Osteocyte (in vitro differentiated cells): ENCODE measurements at regions not wholly inside any gene's neighbourhood (a gene's known extent, or its start where the extent isn't known, plus 50 kb on each side); places are given as distances from the start of the nearest gene placed in this dataset.

Experiments
- DNase-seq: peaks from one replicate; pipeline ENCODE4 v3.0.0; 2021; ENCODE audit warnings: mixed read lengths; ENCODE audit not compliant: unreplicated experiment; ENCODE audit errors: extremely low spot score
- H3K27ac Mint-ChIP-seq: one replicate; pipeline ENCODE4 v1.8.0; 2021; ENCODE audit warnings: mild to moderate bottlenecking, mixed read lengths; ENCODE audit not compliant: unreplicated experiment
- H3K27me3 Mint-ChIP-seq: one replicate; pipeline ENCODE4 v1.8.0; 2021; ENCODE audit warnings: mixed read lengths; ENCODE audit not compliant: unreplicated experiment
- H3K36me3 Mint-ChIP-seq: one replicate; pipeline ENCODE4 v1.8.0; 2021; ENCODE audit warnings: mixed read lengths; ENCODE audit not compliant: unreplicated experiment
- H3K4me1 Mint-ChIP-seq: one replicate; pipeline ENCODE4 v1.8.0; 2021; ENCODE audit warnings: mixed read lengths; ENCODE audit not compliant: unreplicated experiment
- H3K4me3 Mint-ChIP-seq: one replicate; pipeline ENCODE4 v1.8.0; 2021; ENCODE audit warnings: mild to moderate bottlenecking, moderate library complexity, mixed read lengths; ENCODE audit not compliant: unreplicated experiment
- H3K9me3 Mint-ChIP-seq: one replicate; pipeline ENCODE4 v1.8.0; 2021; ENCODE audit warnings: mixed read lengths; ENCODE audit not compliant: unreplicated experiment
- TF ChIP-seq, protein P1 (sequence below): fragments of 200-600 bp; sonication (generic); IDR thresholded peaks from 2 replicates; pipeline ENCODE4 v1.5.0; 2021; ENCODE audit warnings: antibody characterized with exemption, mild to moderate bottlenecking, moderate library complexity

DNA sequence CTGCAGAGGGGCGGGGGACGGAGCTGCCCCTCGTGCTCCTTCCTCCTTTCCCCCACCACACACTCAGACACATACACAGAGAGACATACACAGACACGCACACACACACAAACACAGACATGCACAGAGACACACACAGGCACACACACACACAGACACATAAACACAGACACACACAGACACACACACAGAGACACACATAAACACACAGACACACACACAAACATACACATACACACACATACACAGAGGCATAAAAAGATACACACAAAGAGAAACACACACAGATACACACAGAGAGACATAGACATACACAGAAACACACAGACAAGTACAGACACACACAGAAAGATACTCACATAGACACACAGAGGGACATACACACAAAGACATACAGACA is 136.0 kb downstream of the UQCRFS1 start:
- H3K36me3 Mint-ChIP-seq, result no peaks in the 10 kb centered on the region
- TF ChIP-seq, protein P1, sequence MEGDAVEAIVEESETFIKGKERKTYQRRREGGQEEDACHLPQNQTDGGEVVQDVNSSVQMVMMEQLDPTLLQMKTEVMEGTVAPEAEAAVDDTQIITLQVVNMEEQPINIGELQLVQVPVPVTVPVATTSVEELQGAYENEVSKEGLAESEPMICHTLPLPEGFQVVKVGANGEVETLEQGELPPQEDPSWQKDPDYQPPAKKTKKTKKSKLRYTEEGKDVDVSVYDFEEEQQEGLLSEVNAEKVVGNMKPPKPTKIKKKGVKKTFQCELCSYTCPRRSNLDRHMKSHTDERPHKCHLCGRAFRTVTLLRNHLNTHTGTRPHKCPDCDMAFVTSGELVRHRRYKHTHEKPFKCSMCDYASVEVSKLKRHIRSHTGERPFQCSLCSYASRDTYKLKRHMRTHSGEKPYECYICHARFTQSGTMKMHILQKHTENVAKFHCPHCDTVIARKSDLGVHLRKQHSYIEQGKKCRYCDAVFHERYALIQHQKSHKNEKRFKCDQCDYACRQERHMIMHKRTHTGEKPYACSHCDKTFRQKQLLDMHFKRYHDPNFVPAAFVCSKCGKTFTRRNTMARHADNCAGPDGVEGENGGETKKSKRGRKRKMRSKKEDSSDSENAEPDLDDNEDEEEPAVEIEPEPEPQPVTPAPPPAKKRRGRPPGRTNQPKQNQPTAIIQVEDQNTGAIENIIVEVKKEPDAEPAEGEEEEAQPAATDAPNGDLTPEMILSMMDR, result no peak
- no peaks in the 10 kb centered on the region for H3K27me3 Mint-ChIP-seq
- no peak for DNase-seq
- H3K4me1 Mint-ChIP-seq, result no peaks in the 10 kb centered on the region
- no peak overlapping the region for H3K27ac Mint-ChIP-seq
- H3K4me3 Mint-ChIP-seq, result no peak overlapping the region
- H3K9me3 Mint-ChIP-seq, result no peaks in the 10 kb centered on the region

DNA sequence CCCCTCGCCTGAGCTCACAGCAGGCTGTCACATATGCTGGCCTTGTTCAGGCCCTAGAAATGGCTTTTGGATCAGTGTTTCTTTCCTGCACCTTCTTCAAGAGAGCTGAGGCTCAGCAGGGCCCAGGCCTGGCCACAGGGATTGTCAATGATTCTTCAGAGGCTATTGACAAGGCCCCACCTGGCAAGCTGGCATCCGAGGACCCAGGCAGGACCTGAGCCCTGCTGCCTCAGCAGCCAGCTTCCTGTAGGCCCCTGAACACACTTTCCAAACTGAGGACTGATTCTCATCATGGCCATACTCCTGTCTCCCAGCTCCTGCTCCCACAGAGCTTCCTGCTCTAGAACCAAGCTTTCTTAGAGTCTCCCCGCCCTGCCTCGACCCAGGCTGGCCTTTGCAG is 136.8 kb downstream of the UQCRFS1 start:
- no peak for DNase-seq
- no peak overlapping the region for H3K27ac Mint-ChIP-seq

DNA sequence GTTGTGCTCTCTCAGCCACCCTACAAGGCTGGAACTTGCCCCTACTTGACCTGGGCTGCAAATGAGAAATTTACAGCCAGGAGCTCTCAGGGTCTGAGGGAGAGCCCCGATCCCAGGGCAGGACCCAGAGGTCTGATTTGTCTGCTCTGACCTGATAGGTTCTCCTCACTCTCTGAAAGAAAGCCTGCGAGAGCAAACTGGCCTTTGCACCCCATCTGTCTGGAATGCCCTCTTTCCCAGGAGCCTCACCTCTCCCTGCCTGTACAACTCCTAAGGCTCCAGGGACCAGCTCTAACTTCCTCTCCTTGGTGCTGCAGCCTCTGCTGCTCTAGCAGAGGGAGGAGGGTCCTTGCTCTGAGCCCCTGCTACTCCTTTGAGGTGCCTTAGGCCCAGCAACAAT is 137.8 kb downstream of the UQCRFS1 start:
- Mint-ChIP-seq H3K4me3 (no peak overlapping the region), H3K9me3 (no peaks in the 10 kb centered on the region), H3K4me1 (no peaks in the 10 kb centered on the region), H3K36me3 (no peaks in the 10 kb centered on the region), H3K27ac (no peak overlapping the region), H3K27me3 (no peaks in the 10 kb centered on the region)
- TF ChIP-seq, protein P1, result no peak
- no peak for DNase-seq

More for the DNA sequence above, 136.8 kb downstream of the UQCRFS1 start:
- H3K4me1 Mint-ChIP-seq, result no peaks in the 10 kb centered on the region
- H3K27me3 Mint-ChIP-seq, result no peaks in the 10 kb centered on the region
- no peaks in the 10 kb centered on the region for H3K9me3 Mint-ChIP-seq
- no peak overlapping the region for H3K4me3 Mint-ChIP-seq
- no peaks in the 10 kb centered on the region for H3K36me3 Mint-ChIP-seq
- TF ChIP-seq, protein P1, result no peak

DNA sequence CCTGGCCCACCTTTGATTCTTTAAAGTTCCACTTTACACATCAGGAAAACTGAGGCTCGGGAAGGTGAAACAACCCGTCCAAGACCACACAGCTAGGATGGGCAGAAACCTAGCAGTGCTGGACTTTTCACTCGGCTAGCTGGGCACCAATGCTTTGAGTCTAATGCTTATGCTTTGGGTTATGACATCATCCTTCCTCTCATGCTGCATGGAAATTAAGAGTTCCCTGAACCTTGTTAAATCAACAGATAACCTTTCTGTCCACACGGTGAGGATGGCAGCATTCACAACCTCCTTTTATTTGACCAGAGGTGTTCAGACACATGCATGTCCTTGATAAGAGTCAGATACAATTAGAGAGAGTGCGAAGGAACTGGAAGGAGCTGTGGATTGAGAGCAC is 138.4 kb downstream of the UQCRFS1 start:
- Mint-ChIP-seq H3K4me3 (no peak overlapping the region), H3K9me3 (no peaks in the 10 kb centered on the region), H3K4me1 (no peaks in the 10 kb centered on the region), H3K36me3 (no peaks in the 10 kb centered on the region), H3K27me3 (no peaks in the 10 kb centered on the region), H3K27ac (no peak overlapping the region)
- TF ChIP-seq, protein P1, result no peak
- DNase-seq, result no peak

DNA sequence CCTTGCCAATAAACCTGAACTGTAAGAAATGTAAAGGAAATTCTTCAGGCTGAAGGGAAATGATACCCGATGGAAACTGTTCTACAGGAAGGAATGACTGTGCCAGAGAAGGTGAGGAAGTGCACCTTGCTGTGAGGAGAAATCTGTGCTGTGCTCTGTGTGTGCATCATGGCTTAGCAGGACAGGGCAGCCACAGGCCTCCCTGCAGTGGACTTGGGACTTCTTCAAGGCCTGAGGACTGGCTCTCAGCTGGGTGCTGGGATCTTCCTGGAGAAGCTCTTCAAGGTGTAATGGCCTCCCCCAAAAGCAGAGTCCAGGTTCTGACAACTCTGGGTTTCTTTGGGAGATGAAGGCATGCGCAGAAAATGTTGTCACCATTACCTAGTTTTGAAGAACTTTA is 145.1 kb downstream of the UQCRFS1 start:
- no peak for DNase-seq
- peaks cover 6% of the 10 kb centered on the region for H3K9me3 Mint-ChIP-seq
- TF ChIP-seq, protein P1, result no peak
- no peak overlapping the region for H3K4me3 Mint-ChIP-seq
- H3K4me1 Mint-ChIP-seq, result no peaks in the 10 kb centered on the region
- peaks cover 2% of the 10 kb centered on the region for H3K27me3 Mint-ChIP-seq
- no peaks in the 10 kb centered on the region for H3K36me3 Mint-ChIP-seq
- no peak overlapping the region for H3K27ac Mint-ChIP-seq
